Ammon's horn (tissue), 1 donor: ENCODE measurements at regions not wholly inside any gene's neighbourhood (a gene's known extent, or its start where the extent isn't known, plus 50 kb on each side); places are given as distances from the start of the nearest gene placed in this dataset.

Experiments
- DNase-seq: peaks from one replicate; pipeline ENCODE4 v3.0.0-alpha.2; 2016; ENCODE audit warnings: low spot score

GRCh38 chr10:78248651-78249464 is 215.2 kb downstream of the RPS24 start:
- DNase-seq, result peak; percentile 81

GRCh38 chr10:78249690-78250089 is 216.0 kb downstream of the RPS24 start:
- DNase-seq, result no peak

- peak; percentile 37 for DNase-seq
Measured at GRCh38 chr10:78250313-78251015, 216.8 kb downstream of the RPS24 start.

GRCh38 chr10:78251016-78251385 is 217.3 kb downstream of the RPS24 start:
- DNase-seq, result no peak

- DNase-seq, result no peak
Measured at GRCh38 chr10:78252286-78252685, 218.6 kb downstream of the RPS24 start.

GRCh38 chr10:78253063-78253853 is 219.6 kb downstream of the RPS24 start:
- DNase-seq, result no peak

GRCh38 chr10:78254013-78254412 is 220.3 kb downstream of the RPS24 start:
- DNase-seq, result no peak

- no peak for DNase-seq
Measured at GRCh38 chr10:78255214-78255613, 221.6 kb downstream of the RPS24 start.

- peak; percentile 46 for DNase-seq
Measured at GRCh38 chr10:78255796-78256638, 222.4 kb downstream of the RPS24 start.

- no peak for DNase-seq
Measured at GRCh38 chr10:78258323-78259030, 224.8 kb downstream of the RPS24 start.

GRCh38 chr10:78259391-78259790 is 225.7 kb downstream of the RPS24 start:
- DNase-seq, result no peak

- no peak for DNase-seq
Measured at GRCh38 chr10:78260141-78260540, 226.5 kb downstream of the RPS24 start.

- no peak for DNase-seq
Measured at GRCh38 chr10:78260680-78261079, 227.0 kb downstream of the RPS24 start.

- no peak for DNase-seq
Measured at GRCh38 chr10:78261291-78261690, 227.6 kb downstream of the RPS24 start.

GRCh38 chr10:78262860-78263259 is 229.2 kb downstream of the RPS24 start:
- no peak for DNase-seq

- DNase-seq, result peak; percentile 89
Measured at GRCh38 chr10:78263521-78263988, 229.9 kb downstream of the RPS24 start.

- DNase-seq, result peak; percentile 65
Measured at GRCh38 chr10:78264361-78264760, 230.7 kb downstream of the RPS24 start.

GRCh38 chr10:78266741-78267469 is 233.2 kb downstream of the RPS24 start:
- DNase-seq, result no peak

- no peak for DNase-seq
Measured at GRCh38 chr10:78267598-78267997, 233.9 kb downstream of the RPS24 start.

GRCh38 chr10:78269060-78269459 is 235.4 kb downstream of the RPS24 start:
- DNase-seq, result no peak
